ENCODE measurements at regions not wholly inside any gene's neighbourhood (a gene's known extent, or its start where the extent isn't known, plus 50 kb on each side); places are given as distances from the start of the nearest gene placed in this dataset.

- DNase-seq, result no peak
Measured at GRCh38 chr10:10526846-10527245, 490.8 kb upstream of the CELF2 start.

- no peak for DNase-seq
Measured at GRCh38 chr10:10527861-10528562, 489.7 kb upstream of the CELF2 start.

- DNase-seq, result no peak
Measured at GRCh38 chr10:10528563-10528910, 489.1 kb upstream of the CELF2 start.

GRCh38 chr10:10530313-10530712 is 487.4 kb upstream of the CELF2 start:
- no peak for DNase-seq

GRCh38 chr10:10532236-10532635 is 485.4 kb upstream of the CELF2 start:
- DNase-seq, result no peak

- no peak for DNase-seq
Measured at GRCh38 chr10:10532826-10533225, 484.8 kb upstream of the CELF2 start.

GRCh38 chr10:10533437-10533836 is 484.2 kb upstream of the CELF2 start:
- no peak for DNase-seq

- DNase-seq, result no peak
Measured at GRCh38 chr10:10538326-10538725, 479.3 kb upstream of the CELF2 start.

GRCh38 chr10:10540398-10540797 is 477.3 kb upstream of the CELF2 start:
- DNase-seq, result no peak

GRCh38 chr10:10542477-10542876 is 475.2 kb upstream of the CELF2 start:
- no peak for DNase-seq

- no peak for DNase-seq
Measured at GRCh38 chr10:10544890-10545289, 472.8 kb upstream of the CELF2 start.

GRCh38 chr10:10545771-10546170 is 471.9 kb upstream of the CELF2 start:
- no peak for DNase-seq

- DNase-seq, result no peak
Measured at GRCh38 chr10:10551596-10552301, 465.9 kb upstream of the CELF2 start.

GRCh38 chr10:10552948-10553347 is 464.7 kb upstream of the CELF2 start:
- DNase-seq, result no peak

- no peak for DNase-seq
Measured at GRCh38 chr10:10564081-10564794, 453.4 kb upstream of the CELF2 start.

- DNase-seq, result no peak
Measured at GRCh38 chr10:10576937-10577336, 440.7 kb upstream of the CELF2 start.

GRCh38 chr10:10579709-10580108 is 438.0 kb upstream of the CELF2 start:
- no peak for DNase-seq

- no peak for DNase-seq
Measured at GRCh38 chr10:10584161-10584560, 433.5 kb upstream of the CELF2 start.

- DNase-seq, result no peak
Measured at GRCh38 chr10:10587744-10588393, 429.8 kb upstream of the CELF2 start.

GRCh38 chr10:10589540-10590303 is 427.9 kb upstream of the CELF2 start:
- no peak for DNase-seq

GRCh38 chr10:10591715-10592341 is 425.8 kb upstream of the CELF2 start:
- DNase-seq, result no peak

- no peak for DNase-seq
Measured at GRCh38 chr10:10596256-10596655, 421.4 kb upstream of the CELF2 start.

All from DMS79 treated with DMSO at 0.1 percent for 48 hours (cell line).